Trophoblast cell (in vitro differentiated cells and primary cell): ENCODE measurements at regions not wholly inside any gene's neighbourhood (a gene's known extent, or its start where the extent isn't known, plus 50 kb on each side); places are given as distances from the start of the nearest gene placed in this dataset.

Experiments
- DNase-seq, 2 donors: peaks; one replicate each; pipeline ENCODE4 v3.0.0-alpha.2; 2016
- H2AFZ ChIP-seq: 2 replicates; pipeline ENCODE4 v1.6.1; 2013; ENCODE audit warnings: low read length, moderate library complexity, mild to moderate bottlenecking; ENCODE audit not compliant: insufficient read depth, poor library complexity
- H2AK5ac ChIP-seq: 2 replicates; pipeline ENCODE4 v1.6.1; 2013; ENCODE audit warnings: mild to moderate bottlenecking, low read length
- H2BK120ac ChIP-seq: 2 replicates; pipeline ENCODE4 v1.6.1; 2013; ENCODE audit warnings: low read length, mild to moderate bottlenecking, moderate library complexity; ENCODE audit not compliant: insufficient read depth, poor library complexity
- H2BK12ac ChIP-seq: 2 replicates; pipeline ENCODE4 v1.6.1; 2013; ENCODE audit warnings: mild to moderate bottlenecking, low read length, moderate library complexity
- H2BK5ac ChIP-seq: 2 replicates; pipeline ENCODE4 v1.6.1; 2013; ENCODE audit warnings: low read length, low read depth, moderate library complexity, mild to moderate bottlenecking; ENCODE audit not compliant: poor library complexity
- H3K14ac ChIP-seq: 2 replicates; pipeline ENCODE4 v1.6.1; 2013; ENCODE audit warnings: mild to moderate bottlenecking, low read length
- H3K18ac ChIP-seq: 2 replicates; pipeline ENCODE4 v1.6.1; 2013; ENCODE audit warnings: mild to moderate bottlenecking, low read length
- H3K23ac ChIP-seq: 2 replicates; pipeline ENCODE4 v1.6.1; 2013; ENCODE audit warnings: low read length
- H3K27ac ChIP-seq: 2 replicates; pipeline ENCODE4 v1.5.1; 2013; ENCODE audit warnings: low read depth, mild to moderate bottlenecking, inconsistent platforms, low read length, moderate library complexity
- H3K27me3 ChIP-seq: 2 replicates; pipeline ENCODE4 v1.6.1; 2013; ENCODE audit warnings: inconsistent platforms, mild to moderate bottlenecking, low read length, moderate library complexity; ENCODE audit not compliant: insufficient read depth
- H3K36me3 ChIP-seq, 2 experiments: 1 replicate in 1 of 2; 2 replicates in 1 of 2; pipeline ENCODE4 v1.6.1; 2013; ENCODE audit warnings: low read length in 2 of 2, mild to moderate bottlenecking in 2 of 2, moderate library complexity in 1 of 2; ENCODE audit not compliant: insufficient read depth in 2 of 2, control insufficient read depth in 1 of 2
- H3K4ac ChIP-seq: 2 replicates; pipeline ENCODE4 v1.6.1; 2013; ENCODE audit warnings: low read depth, mild to moderate bottlenecking, low read length, moderate library complexity
- H3K4me1 ChIP-seq, 2 experiments: 1 replicate in 1 of 2; 2 replicates in 1 of 2; pipeline ENCODE4 v1.6.1; 2013; ENCODE audit warnings: low read length in 2 of 2, mild to moderate bottlenecking in 2 of 2, moderate library complexity in 1 of 2; ENCODE audit not compliant: insufficient read depth in 2 of 2, control insufficient read depth in 1 of 2
- H3K4me2 ChIP-seq: 2 replicates; pipeline ENCODE4 v1.6.1; 2013; ENCODE audit warnings: inconsistent platforms, mild to moderate bottlenecking, low read length, moderate library complexity
- H3K4me3 ChIP-seq: 2 replicates; pipeline ENCODE4 v1.5.1; 2013; ENCODE audit warnings: mild to moderate bottlenecking, low read depth, low read length, inconsistent platforms
- H3K79me1 ChIP-seq: one replicate; pipeline ENCODE4 v1.6.1; 2013; ENCODE audit warnings: low read length
- H3K79me2 ChIP-seq: 2 replicates; pipeline ENCODE4 v1.6.1; 2013; ENCODE audit warnings: low read length, mild to moderate bottlenecking; ENCODE audit not compliant: control insufficient read depth, insufficient read depth, poor library complexity
- H3K9ac ChIP-seq: 2 replicates; pipeline ENCODE4 v1.6.1; 2013; ENCODE audit warnings: mild to moderate bottlenecking, low read length
- H3K9me3 ChIP-seq: 2 replicates; pipeline ENCODE4 v1.6.1; 2013; ENCODE audit warnings: low read depth, mild to moderate bottlenecking, control low read depth, inconsistent platforms, low read length; ENCODE audit not compliant: insufficient read depth
- H4K12ac ChIP-seq: 2 replicates; pipeline ENCODE4 v1.6.1; 2013; ENCODE audit warnings: low read depth, mild to moderate bottlenecking, low read length, moderate library complexity
- H4K8ac ChIP-seq: 2 replicates; pipeline ENCODE4 v1.6.1; 2013; ENCODE audit warnings: low read depth, mild to moderate bottlenecking, low read length, moderate library complexity
- H4K91ac ChIP-seq: one replicate; pipeline ENCODE4 v1.6.1; 2013; ENCODE audit warnings: low read depth, mild to moderate bottlenecking, low read length, moderate library complexity
- WGBS: extraction: QIAGEN DNeasy Blood & Tissue Kit; methylation state at CpG from one replicate; pipeline ENCODE4 v1.1.7; 2013; ENCODE audit warnings: missing lambda C conversion rate; ENCODE audit not compliant: insufficient read length, insufficient coverage; ENCODE audit errors: extremely low coverage; 5-methylcytosine and 5-hydroxymethylcytosine counted together

- Histone ChIP-seq H2BK5ac (no peak overlapping the region), H3K4me2 (no peak overlapping the region), H3K79me2 (no peaks in the 10 kb centered on the region), H3K27ac (no peak overlapping the region), H3K27me3 (no peaks in the 10 kb centered on the region), H2BK120ac (no peak overlapping the region), H3K23ac (no peak overlapping the region), H2BK12ac (no peak overlapping the region), H3K4me3 (peak overlapping the region; percentile 6), H4K8ac (no peak overlapping the region), H3K4me1 (peaks cover 0 to 3% of the 10 kb centered on the region in 2 experiments), H4K91ac (no peak overlapping the region), H3K9ac (no peak overlapping the region), H3K18ac (no peak overlapping the region), H3K79me1 (no peaks in the 10 kb centered on the region), H2AK5ac (no peak overlapping the region), H3K4ac (no peak overlapping the region), H3K9me3 (peaks cover 7% of the 10 kb centered on the region), H4K12ac (no peak overlapping the region), H2AFZ (no peak overlapping the region), H3K36me3 (no peaks in the 10 kb centered on the region), H3K14ac (no peak overlapping the region)
- whole genome bisulfite sequencing = no CpG with 5 or more reads among the region's 8 CpGs
- DNase-seq = no peak
These were observed 109.2 kb downstream of the FOXF2 start for GRCh38 chr6:1498491-1499113.

DNA sequence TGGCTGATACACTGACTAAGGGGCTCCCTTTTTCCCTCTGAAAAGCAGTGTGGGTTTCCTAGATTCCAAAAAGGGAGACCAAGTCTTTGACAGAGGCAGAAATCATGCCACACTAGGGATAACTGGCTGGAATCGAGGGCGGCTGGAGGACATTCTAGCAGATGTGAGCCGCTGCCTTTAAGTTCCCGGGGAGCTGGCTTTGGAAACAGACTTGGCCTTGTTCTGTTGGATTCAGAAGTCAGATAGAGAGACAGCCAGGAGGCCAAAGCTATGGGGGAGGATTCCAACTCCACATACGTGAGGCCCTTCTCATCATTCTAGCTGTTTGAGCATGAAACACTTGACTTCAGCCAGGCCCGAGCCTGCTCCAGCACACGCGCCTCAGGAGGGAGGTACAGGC is 109.9 kb upstream of the FOXC1 start:
- Histone ChIP-seq H4K12ac (no peak overlapping the region), H3K23ac (no peak overlapping the region), H4K91ac (no peak overlapping the region), H3K9me3 (peaks cover 7% of the 10 kb centered on the region), H3K4me2 (no peak overlapping the region), H2BK5ac (no peak overlapping the region), H3K27me3 (no peaks in the 10 kb centered on the region), H3K79me1 (no peaks in the 10 kb centered on the region), H3K4me3 (no peak overlapping the region), H3K9ac (no peak overlapping the region), H3K14ac (no peak overlapping the region), H3K27ac (no peak overlapping the region), H3K36me3 (no peaks in the 10 kb centered on the region), H3K79me2 (no peaks in the 10 kb centered on the region), H2AK5ac (no peak overlapping the region), H2BK12ac (no peak overlapping the region), H3K4ac (no peak overlapping the region), H3K4me1 (peaks cover 0 to 3% of the 10 kb centered on the region in 2 experiments), H3K18ac (no peak overlapping the region), H2BK120ac (no peak overlapping the region), H2AFZ (no peak overlapping the region), H4K8ac (no peak overlapping the region)
- no peak for DNase-seq
- WGBS = no CpG with 5 or more reads among the region's 8 CpGs

- H4K8ac ChIP-seq = no peak overlapping the region
- WGBS = no CpG with 5 or more reads among the region's 11 CpGs
- no peak overlapping the region for H3K4me3 ChIP-seq
- H3K27me3 ChIP-seq = no peaks in the 10 kb centered on the region
- H3K9ac ChIP-seq = no peak overlapping the region
- no peak overlapping the region for H3K23ac ChIP-seq
- H4K12ac ChIP-seq = no peak overlapping the region
- no peak overlapping the region for H4K91ac ChIP-seq
- H3K79me1 ChIP-seq = no peaks in the 10 kb centered on the region
- no peak overlapping the region for H2AK5ac ChIP-seq
- H3K9me3 ChIP-seq = peaks cover 5% of the 10 kb centered on the region
- DNase-seq = no peak
- no peak overlapping the region for H3K18ac ChIP-seq
- no peak overlapping the region for H2BK5ac ChIP-seq
- H3K79me2 ChIP-seq = no peaks in the 10 kb centered on the region
- no peak overlapping the region for H3K4ac ChIP-seq
- peaks cover 0 to 3% of the 10 kb centered on the region in 2 experiments for H3K4me1 ChIP-seq
- no peak overlapping the region for H3K14ac ChIP-seq
- no peak overlapping the region for H2BK120ac ChIP-seq
- no peak overlapping the region for H3K4me2 ChIP-seq
- H2BK12ac ChIP-seq = no peak overlapping the region
- no peak overlapping the region for H3K27ac ChIP-seq
- H2AFZ ChIP-seq = no peak overlapping the region
- H3K36me3 ChIP-seq = no peaks in the 10 kb centered on the region
These were observed 108.8 kb upstream of the FOXC1 start for GRCh38 chr6:1500913-1501312.

DNA sequence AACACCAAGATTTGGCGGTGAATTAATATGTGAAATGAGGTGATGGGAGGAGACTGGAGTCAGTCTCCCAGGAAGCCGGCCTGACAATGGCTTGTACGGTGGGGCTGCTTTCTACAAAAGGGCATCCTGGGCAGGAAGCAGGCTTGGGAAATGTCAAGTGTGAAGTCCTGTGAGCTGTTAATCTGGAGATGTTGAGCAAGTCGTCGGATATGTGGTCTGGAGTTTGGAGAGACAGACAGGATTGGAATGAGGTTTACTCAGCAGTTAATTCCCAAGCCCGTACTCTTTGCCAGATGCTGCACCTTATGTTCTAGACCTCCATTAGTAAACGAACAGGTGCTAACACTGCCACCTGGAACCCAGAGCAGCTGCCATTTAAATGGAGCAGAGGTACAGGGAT is 107.7 kb upstream of the FOXC1 start:
- no peaks in the 10 kb centered on the region for H3K36me3 ChIP-seq
- peaks cover 3% of the 10 kb centered on the region for H3K9me3 ChIP-seq
- no peak overlapping the region for H2BK5ac ChIP-seq
- no peak overlapping the region for H4K8ac ChIP-seq
- H2AFZ ChIP-seq = no peak overlapping the region
- no peak overlapping the region for H3K4ac ChIP-seq
- no peak overlapping the region for H4K91ac ChIP-seq
- no peak overlapping the region for H4K12ac ChIP-seq
- DNase-seq = no peak
- WGBS = no CpG with 5 or more reads among the region's 7 CpGs
- H3K4me1 ChIP-seq = peaks cover 0 to 3% of the 10 kb centered on the region in 2 experiments
- H3K23ac ChIP-seq = no peak overlapping the region
- no peak overlapping the region for H3K4me2 ChIP-seq
- H3K27me3 ChIP-seq = no peaks in the 10 kb centered on the region
- H3K79me1 ChIP-seq = no peaks in the 10 kb centered on the region
- no peak overlapping the region for H3K14ac ChIP-seq
- no peak overlapping the region for H3K18ac ChIP-seq
- H3K9ac ChIP-seq = no peak overlapping the region
- no peak overlapping the region for H3K4me3 ChIP-seq
- H2BK12ac ChIP-seq = no peak overlapping the region
- H3K27ac ChIP-seq = no peak overlapping the region
- no peaks in the 10 kb centered on the region for H3K79me2 ChIP-seq
- no peak overlapping the region for H2AK5ac ChIP-seq
- H2BK120ac ChIP-seq = no peak overlapping the region
